ENCODE measurements at regions not wholly inside any gene's neighbourhood (a gene's known extent, or its start where the extent isn't known, plus 50 kb on each side); places are given as distances from the start of the nearest gene placed in this dataset.

GRCh38 chr13:81602241-81602640, 1261.3 kb upstream of the SPRY2 start:
- no peaks in the 10 kb centered on the region for H3K36me3 ChIP-seq (ENCODE audit: control insufficient read depth, insufficient read depth, low read length)
- no peak overlapping the region for H3K27ac ChIP-seq
- H2AFZ ChIP-seq, result no peak overlapping the region
- no peaks in the 10 kb centered on the region for H3K4me1 ChIP-seq
- no peaks in the 10 kb centered on the region for H3K9me3 ChIP-seq (ENCODE audit: control insufficient read depth, low read length)
- H3K4me2 ChIP-seq (ENCODE audit: low read length), result no peak overlapping the region
- TF ChIP-seq CTCF (IDR thresholded peaks at IDR 0.05), result no peak
- H3K27me3 ChIP-seq (ENCODE audit: control insufficient read depth, insufficient read depth, low read length), result no peaks in the 10 kb centered on the region
- no peak overlapping the region for H3K4me3 ChIP-seq (ENCODE audit: low read depth, low read length)
- no peak overlapping the region for H3K9ac ChIP-seq
- H3K79me2 ChIP-seq, result no peaks in the 10 kb centered on the region

- H2AFZ ChIP-seq, result no peak overlapping the region
- H3K27ac ChIP-seq, result no peak overlapping the region
- no peaks in the 10 kb centered on the region for H3K79me2 ChIP-seq
- no peaks in the 10 kb centered on the region for H3K4me1 ChIP-seq
- no peaks in the 10 kb centered on the region for H3K9me3 ChIP-seq (ENCODE audit: control insufficient read depth, low read length)
- no peak overlapping the region for H3K9ac ChIP-seq
- no peak for TF ChIP-seq CTCF (IDR thresholded peaks at IDR 0.05)
- H3K4me2 ChIP-seq (ENCODE audit: low read length), result no peak overlapping the region
- H3K4me3 ChIP-seq (ENCODE audit: low read depth, low read length), result no peak overlapping the region
- no peaks in the 10 kb centered on the region for H3K27me3 ChIP-seq (ENCODE audit: control insufficient read depth, insufficient read depth, low read length)
- H3K36me3 ChIP-seq (ENCODE audit: control insufficient read depth, insufficient read depth, low read length), result no peaks in the 10 kb centered on the region
Measured at GRCh38 chr13:81597101-81597500, 1256.2 kb upstream of the SPRY2 start.

DNA sequence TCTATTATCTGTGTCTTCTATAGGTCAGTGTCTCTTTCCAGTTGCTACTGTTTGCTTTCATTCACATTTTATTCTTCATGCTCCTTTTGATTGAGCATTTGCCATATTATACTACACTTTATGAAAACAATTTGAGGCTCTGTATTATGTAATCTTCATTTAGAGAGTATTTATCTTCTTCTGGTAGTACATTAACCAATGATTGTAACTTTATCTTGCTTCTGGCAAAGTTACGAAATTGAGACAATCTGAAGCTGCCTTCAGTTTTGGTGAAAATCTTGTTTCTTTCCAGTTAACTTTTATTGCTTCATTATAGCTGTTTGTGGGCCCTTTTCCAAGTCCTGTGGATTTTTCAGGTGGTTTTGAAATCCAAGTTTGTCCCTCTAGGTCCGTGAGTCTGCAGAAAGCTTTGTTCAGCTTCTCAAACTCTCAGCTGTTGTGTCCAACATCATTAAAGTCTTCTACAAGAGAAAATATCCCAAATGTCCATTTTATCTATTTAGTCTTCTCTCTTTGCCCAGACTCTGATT, 1255.4 kb upstream of the SPRY2 start:
- Histone ChIP-seq H3K36me3 (ENCODE audit: control insufficient read depth, insufficient read depth, low read length) (no peaks in the 10 kb centered on the region), H3K4me1 (no peaks in the 10 kb centered on the region), H3K79me2 (no peaks in the 10 kb centered on the region), H2AFZ (no peak overlapping the region), H3K9ac (no peak overlapping the region), H3K4me3 (ENCODE audit: low read depth, low read length) (no peak overlapping the region), H3K4me2 (ENCODE audit: low read length) (no peak overlapping the region), H3K27me3 (ENCODE audit: control insufficient read depth, insufficient read depth, low read length) (no peaks in the 10 kb centered on the region), H3K27ac (no peak overlapping the region), H3K9me3 (ENCODE audit: control insufficient read depth, low read length) (no peaks in the 10 kb centered on the region)
- no peak for TF ChIP-seq CTCF (IDR thresholded peaks at IDR 0.05)

GRCh38 chr13:81591528-81592220, 1250.7 kb upstream of the SPRY2 start:
- no peak overlapping the region for H3K4me3 ChIP-seq (ENCODE audit: low read depth, low read length)
- no peak overlapping the region for H3K27ac ChIP-seq
- no peak for TF ChIP-seq CTCF (IDR thresholded peaks at IDR 0.05)
- H2AFZ ChIP-seq, result no peak overlapping the region
- H3K4me2 ChIP-seq (ENCODE audit: low read length), result no peak overlapping the region
- no peaks in the 10 kb centered on the region for H3K4me1 ChIP-seq
- H3K27me3 ChIP-seq (ENCODE audit: control insufficient read depth, insufficient read depth, low read length), result no peaks in the 10 kb centered on the region
- H3K36me3 ChIP-seq (ENCODE audit: control insufficient read depth, insufficient read depth, low read length), result no peaks in the 10 kb centered on the region
- no peaks in the 10 kb centered on the region for H3K9me3 ChIP-seq (ENCODE audit: control insufficient read depth, low read length)
- H3K9ac ChIP-seq, result no peak overlapping the region
- H3K79me2 ChIP-seq, result no peaks in the 10 kb centered on the region

DNA sequence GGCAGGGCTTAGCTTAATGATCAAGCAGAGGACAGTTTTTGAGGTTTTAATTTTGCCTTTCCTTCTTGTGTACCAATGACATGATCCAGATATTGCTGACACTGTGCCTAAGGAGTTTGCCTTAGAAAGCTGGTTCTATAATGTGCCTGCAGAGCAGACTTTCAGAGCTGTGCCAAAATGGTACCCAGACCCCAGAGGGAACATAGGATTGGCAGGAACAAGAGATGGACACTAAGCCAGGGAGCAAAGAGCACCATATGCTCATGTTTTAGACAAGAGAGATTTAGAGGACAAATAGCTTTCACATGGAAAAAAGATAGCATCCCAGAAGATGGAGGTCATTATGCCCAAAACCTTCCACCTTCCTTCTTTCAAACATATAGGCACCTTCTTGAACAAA, 1241.5 kb upstream of the SPRY2 start:
- Histone ChIP-seq H3K4me1 (no peaks in the 10 kb centered on the region), H3K4me3 (ENCODE audit: low read depth, low read length) (no peak overlapping the region), H3K27ac (no peak overlapping the region), H3K36me3 (ENCODE audit: control insufficient read depth, insufficient read depth, low read length) (no peaks in the 10 kb centered on the region), H3K9ac (no peak overlapping the region), H3K79me2 (no peaks in the 10 kb centered on the region), H3K27me3 (ENCODE audit: control insufficient read depth, insufficient read depth, low read length) (no peaks in the 10 kb centered on the region), H3K9me3 (ENCODE audit: control insufficient read depth, low read length) (no peaks in the 10 kb centered on the region), H2AFZ (no peak overlapping the region), H3K4me2 (ENCODE audit: low read length) (no peak overlapping the region)
- no peak for TF ChIP-seq CTCF (IDR thresholded peaks at IDR 0.05)
